ENCODE measurements at regions not wholly inside any gene's neighbourhood (a gene's known extent, or its start where the extent isn't known, plus 50 kb on each side); places are given as distances from the start of the nearest gene placed in this dataset.

DNA sequence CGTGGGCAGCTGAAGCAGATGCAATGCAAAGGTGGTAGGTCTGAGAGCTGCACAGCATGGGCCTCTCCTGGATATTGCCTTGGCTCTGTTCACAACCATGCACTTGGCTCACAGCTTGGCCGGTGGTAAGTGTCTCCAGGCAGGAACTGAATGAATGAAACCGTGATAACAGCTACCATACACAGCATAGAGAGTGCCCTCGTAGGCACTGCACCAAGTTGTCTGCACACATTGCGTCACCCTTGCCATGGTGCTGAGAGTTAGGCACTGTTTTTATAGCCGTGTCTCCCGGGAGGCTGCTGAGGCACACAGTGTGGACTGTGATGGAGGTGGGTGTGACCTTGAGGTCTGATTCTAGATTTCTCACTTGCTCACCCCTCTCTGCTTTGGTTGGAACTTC, 157.6 kb upstream of the VASH1 start:
- no peak for DNase-seq (ENCODE audit: low spot score)

DNA sequence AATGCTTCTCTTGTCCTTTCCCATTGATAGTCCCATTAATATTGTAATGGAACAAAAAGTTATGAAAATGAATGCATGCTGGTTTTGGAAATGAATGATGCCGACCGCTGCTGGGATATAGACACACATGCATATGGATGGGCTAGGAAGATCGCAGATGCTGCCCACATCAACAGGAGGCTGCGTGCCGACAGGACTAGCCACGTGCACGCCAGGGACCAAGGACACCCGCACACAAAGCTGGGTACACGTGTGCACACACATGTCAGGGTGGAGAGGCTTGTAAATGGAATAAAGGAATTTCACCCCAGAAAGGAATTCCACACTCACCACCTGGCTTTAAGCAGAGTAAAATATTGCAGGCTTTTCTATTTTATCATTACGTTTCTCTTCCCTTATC, 153.8 kb upstream of the VASH1 start:
- DNase-seq (ENCODE audit: low spot score): no peak

DNA sequence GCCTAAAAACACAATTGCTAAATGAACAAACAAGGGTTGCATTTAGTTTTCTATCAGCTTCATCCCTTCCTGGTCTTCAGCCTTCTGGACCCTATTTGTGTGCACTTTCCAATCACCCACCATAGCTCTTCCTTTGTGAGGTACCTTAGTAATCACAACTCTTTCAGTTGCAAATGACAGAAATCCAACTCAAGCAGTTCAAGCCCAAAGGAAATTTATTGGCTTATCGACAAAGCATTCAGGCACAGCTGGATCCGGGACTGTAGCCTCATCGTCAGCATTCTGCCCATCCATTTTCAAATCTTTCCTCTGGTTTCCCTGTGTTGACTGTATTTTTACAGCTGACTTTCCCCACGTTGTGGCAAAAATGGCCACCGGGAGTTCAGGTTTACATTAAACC, 148.6 kb upstream of the VASH1 start:
- no peak for DNase-seq (ENCODE audit: low spot score)

DNA sequence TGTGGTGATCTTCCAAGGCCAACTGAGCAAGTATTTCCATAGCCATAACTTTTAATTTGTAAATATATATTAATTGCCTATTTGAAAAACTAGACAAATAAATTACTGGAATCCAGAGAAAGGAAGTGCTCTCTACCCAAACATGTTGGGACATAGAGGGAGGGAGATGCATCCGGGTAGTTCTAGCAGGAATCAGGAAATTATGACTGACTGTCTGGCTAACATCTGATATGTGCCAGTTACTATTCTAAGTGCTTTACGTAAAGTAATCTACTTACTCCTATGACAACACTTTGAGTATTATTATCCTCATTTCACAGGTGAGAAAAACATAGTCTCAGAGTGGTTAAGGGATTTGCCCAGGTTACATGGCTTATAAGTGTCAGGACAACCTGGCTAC, 147.7 kb upstream of the VASH1 start:
- no peak for DNase-seq (ENCODE audit: low spot score)

DNA sequence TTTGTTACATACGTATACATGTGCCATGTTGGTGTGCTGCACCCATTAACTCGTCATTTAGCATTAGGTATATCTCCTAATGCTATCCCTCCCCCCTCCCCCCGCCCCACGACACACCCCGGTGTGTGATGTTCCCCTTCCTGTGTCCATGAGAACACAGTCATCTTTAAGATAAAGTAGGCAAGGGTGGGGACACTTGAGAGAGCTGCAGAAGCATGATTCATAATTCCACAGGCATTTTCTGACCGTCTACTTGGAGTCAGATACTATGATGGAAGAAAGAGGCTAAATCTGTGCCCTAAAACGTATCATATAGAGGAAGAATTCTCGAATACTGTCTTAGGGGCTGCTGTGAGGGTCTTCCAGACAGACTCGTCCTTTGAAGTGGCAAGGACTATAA, 145.9 kb upstream of the VASH1 start:
- no peak for DNase-seq (ENCODE audit: low spot score)

DNA sequence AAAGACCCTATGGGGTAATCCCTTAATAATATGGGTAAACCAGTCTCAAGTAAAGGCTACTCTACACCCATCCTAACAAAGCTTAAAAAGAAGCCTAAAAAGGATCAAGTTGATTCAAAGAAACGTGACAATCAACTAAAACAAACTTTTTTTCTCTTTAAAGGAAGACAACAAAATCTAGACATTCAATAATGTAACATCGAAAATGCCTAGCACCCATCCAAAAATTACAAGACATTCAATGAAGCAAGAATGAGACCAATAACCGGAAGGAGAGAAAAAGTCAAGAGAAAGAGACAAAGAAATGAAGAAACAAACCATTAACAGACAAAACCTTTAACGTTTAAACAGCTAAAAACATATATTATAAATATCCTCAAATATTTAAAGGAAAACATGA, 143.8 kb upstream of the VASH1 start:
- no peak for DNase-seq (ENCODE audit: low spot score)

DNA sequence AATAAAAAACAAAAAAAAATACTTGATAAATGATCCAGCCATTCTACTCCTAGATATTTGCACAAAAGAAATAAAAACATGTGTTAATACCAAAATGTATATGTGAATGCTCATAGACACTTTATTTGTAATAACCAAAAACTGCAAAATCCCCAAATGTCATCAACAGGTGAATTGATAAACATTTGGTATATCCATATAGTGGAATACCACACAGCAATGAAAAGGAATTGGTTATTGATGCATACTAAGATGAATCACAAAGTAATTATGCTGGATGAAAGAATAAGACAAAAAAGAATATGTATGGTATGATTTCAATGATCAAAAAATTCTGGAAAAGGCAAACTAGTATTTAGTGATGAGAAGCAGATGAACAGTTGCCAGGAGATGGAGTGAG, 124.7 kb upstream of the VASH1 start:
- DNase-seq (ENCODE audit: low spot score): no peak

DNA sequence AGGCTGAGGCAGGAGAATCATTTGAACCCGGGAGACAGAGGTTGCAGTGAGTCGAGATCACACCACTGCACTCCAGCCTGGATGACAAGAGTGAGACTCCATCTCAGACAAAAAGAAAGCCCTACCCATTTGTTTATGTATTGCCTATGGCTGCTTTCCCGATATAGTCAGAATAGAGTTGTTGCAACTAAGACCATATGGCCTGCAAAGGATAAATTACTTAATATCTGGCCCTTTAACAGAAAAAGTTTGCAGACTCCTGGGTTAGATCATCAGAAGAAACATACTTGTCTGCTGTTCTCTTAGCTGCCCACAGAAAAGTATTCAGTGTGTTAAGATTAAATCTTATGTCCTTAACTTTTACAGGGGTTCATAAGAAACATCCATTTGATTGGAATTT, 122.4 kb upstream of the VASH1 start:
- DNase-seq (ENCODE audit: low spot score): no peak

DNA sequence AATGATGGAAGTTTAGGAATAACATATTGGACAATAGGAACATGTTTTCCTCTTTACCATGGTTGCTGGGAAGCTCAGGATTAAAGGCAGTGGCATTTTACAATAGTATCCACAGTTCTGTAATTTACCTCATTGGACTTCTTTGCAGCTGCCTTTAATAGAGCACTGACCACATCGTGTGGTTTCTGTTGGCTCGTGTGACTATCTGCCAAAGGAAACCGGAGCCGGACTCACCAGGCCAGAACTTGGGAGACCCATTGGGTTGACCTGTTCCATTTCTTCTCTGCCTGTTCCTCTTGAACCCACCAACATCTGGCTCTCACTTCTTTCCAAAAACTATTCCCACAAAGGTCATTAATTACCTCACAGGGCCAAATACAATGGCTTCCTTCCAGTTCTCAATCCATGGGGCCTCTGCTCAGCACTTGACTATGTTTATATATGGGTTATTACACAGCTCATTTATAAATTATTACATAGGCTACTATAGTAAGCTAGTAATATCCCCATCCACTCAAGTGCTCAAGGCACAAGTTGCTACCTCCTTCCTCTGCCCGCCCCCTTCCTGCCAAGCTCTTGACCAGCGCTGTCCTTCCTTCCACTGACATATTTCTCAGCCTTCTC, 121.5 kb upstream of the VASH1 start:
- DNase-seq (ENCODE audit: low spot score): no peak

DNA sequence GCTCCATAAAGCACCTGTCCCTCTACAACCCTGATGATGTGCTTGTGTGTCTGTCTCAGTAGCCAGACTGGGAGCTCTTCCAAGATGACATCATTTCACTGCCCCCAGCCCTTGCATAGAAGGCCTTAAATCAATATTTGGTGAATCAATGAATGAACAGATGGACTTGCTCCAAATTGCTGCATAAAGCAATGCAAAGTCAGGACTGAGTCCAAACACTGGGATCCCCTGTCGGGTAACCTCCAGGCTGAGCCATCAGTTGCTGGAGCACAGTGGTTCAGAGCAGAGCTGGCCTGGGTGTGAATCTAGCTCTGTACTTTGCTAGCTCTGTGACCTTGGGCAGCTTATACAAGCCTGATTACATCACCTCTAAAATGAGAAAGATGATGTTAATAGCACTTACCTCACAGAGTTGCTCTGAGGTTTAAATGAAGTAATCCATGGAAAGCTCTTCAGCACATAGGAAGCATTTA, 120.3 kb upstream of the VASH1 start:
- no peak for DNase-seq (ENCODE audit: low spot score)

DNA sequence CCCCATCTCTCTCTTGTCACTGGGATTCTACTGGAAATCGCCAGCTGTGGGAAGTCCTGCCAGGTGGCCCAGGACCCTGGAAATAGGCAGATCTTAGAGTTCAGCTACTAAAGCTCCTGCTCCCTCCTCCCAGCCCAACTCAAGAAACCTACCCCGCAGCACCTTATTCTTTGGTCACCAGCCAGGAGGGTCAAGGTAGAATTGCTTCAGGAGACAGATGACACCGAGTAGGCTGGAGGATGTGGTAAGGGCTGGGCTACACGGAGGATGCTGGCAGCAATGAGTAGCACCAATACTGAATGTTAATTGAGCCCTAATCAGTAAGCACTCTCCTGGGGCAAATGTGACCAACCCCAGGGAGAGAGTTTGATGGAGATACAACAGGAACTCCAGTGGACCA, 119.7 kb upstream of the VASH1 start:
- no peak for DNase-seq (ENCODE audit: low spot score)

DNA sequence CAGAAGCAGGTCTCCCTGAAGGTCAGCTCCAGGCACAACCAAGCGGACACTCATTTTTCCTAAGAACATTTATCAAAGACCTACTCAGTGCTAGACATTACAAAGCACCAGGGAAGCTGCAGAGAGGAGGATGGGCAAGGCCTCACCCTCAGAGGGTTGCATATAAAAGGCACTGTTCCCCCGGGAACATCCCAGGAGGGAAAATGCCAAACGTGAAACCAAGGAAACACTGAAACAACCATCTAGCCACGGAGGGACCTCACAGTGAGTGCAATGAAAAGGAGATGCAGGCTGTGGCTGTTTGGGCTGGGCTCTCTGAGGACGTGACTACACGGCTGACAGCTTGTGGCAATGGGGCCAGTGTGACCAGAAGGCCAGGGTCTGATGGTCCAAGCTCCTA, 117.4 kb upstream of the VASH1 start:
- no peak for DNase-seq (ENCODE audit: low spot score)

DNA sequence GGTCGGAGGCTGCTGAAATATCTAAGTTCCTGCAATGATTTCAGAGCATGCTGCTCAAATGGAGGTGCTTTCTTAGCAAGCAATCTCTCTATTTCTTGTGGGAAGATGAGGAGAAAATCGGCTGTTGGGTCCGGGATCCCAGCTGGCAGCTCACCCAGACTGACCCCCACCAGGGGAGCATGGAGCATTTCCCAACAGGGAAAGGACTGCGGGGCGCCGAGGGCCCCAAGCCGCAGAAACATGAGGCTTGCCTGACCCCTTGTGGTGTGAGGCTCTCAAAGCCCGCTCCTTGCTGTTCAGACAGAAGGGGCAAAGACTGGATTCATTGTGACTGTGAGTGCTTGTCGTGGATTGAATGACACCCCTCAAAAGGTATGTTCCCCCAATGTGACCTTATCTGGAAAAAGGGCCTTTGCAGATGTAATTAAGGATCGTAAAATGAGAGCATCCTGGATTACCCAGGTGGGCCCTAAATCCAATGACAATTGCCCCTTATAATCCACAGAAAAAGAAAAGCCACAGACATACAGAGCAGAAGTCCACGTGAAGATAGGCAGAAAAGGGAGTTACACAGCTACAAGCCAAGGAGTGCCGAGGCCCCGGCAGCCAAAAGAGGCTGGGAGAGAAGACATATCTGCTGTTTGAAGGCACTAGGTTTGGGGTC, 116.3 kb upstream of the VASH1 start:
- DNase-seq (ENCODE audit: low spot score): peak; percentile 49

DNA sequence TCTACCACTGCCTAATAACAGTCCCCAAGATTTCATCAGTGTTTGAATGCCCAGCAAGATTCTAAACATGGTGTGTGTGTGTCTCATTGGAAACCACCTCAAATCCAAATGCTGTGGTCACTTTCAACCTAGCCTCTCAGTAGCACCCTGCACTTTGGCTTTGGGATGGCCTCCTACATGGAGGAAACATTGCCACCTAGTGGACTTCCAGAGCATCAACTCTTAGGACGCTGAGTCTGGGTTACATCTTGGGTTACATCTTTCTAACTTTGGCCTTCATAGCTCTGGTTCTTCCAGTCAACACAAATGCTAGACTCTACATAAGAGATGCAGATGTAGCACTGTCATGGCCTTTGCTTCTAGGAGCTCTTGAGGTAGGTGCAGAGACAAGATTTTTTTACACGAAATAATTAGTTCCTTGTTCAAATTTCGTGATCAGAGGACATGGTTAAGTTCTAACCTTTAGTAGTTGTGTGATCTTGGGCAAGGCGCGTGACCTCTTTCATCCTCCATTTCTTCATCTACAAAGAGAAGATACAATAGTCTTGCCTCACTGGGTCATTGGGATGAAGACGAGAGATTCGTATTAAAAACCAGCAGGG, 113.5 kb upstream of the VASH1 start:
- peak; percentile 59 for DNase-seq (ENCODE audit: low spot score)

DNA sequence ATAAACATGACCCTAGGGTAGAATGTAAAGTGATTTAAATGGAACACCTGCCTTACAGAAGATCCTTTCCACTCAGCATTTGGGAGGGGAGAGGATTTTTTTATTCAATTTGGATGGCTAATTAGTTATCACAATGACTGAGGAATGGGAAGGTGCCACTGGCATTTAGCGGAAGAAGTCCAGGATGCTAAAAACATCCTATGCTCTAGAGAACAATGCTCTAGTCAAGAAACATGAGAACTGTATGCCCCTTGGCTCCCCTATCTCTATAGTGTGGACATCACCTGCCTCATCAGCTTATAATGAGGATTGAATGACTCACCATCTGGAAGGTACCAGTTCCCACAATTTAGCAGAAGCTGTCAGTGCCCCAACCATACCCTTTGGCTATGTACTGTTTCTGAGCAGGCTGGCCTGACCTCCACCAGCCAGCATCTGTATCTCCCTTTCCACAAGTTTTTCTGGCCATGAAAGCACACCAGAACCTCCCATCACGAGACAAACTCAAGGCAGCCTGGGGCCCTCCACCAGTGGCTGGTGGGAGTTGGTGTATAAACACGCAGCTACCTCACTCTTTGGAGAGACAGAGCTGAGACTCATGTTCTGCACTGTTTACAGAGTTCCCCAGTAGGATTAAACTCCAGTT, 109.7 kb upstream of the VASH1 start:
- no peak for DNase-seq (ENCODE audit: low spot score)

DNA sequence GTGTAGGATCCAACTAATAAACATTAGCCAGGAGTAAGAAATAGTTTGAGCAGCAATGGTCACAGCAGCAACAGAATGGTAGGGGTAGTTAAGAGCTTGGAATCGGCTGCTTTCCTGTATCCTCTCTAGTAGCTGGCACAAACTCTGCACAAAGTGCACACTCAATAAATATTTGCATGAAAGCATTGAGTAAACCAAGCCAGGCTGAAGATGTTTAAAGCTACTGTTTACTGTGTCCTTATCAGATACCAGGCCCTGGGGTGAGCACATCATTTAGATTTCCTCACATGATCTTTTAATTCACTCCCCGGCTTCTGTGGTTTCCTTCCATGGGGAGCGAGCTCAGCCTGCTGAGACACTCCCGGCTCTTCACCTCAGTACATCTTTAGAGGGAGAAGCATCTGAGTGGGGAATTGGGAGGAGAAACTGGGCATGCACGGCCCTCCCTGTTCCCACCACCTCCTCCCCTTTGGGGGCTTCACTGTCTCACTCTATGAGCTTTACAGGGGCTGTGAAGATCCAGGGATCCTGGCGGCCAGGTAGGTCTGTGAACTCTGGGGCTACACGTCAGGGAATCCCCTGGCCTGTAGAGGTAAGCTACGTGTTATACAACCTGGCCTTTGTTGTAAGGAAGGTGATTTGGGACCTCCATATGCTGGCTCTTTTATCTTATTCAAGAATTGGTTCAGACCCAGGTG, 107.2 kb upstream of the VASH1 start:
- no peak for DNase-seq (ENCODE audit: low spot score)

DNA sequence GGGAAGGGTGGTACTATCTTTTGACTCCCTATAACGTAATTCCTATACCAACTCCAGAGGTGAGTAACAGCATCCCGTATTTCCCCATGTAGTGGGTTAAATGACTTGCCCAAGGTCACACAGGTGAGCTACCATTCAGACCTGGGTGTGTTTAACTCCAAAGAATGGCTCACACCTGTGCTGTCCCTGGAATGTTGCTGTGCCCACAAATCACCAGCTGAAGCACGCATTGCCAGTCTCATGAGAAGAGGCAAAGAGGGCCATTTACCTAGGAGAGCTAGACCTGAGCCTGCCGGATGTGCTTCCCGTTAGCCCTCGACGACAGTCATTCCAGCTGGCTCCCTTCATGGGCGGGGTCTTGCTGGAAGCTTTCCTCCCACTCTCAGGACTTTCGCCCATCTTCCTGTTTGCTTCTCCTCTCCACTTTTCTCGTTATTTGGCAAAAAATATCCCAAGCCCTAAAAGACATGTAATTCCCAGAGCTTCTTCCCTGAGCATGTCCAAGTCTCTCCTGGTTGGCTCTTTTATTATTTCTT, 106.6 kb upstream of the VASH1 start:
- no peak for DNase-seq (ENCODE audit: low spot score)

DNA sequence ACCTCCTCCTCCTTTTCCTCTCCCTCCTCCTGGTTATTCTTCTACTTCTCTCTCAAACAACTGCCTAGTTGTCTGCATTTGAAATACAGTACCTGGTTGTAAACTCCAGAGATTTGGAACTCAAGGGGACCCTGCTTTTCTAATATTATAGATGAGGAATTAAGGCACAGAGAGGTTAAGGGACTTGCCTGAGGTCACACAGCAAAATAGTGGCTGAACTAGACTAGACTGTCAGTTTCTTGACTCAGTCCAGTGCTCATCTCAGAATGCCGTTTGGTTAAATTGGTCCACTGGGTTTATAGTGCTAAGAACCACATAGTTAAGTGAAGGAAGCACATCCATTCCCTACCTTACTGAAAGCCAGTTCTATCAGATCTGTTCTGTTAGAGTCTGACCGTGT, 105.9 kb upstream of the VASH1 start:
- no peak for DNase-seq (ENCODE audit: low spot score)

DNA sequence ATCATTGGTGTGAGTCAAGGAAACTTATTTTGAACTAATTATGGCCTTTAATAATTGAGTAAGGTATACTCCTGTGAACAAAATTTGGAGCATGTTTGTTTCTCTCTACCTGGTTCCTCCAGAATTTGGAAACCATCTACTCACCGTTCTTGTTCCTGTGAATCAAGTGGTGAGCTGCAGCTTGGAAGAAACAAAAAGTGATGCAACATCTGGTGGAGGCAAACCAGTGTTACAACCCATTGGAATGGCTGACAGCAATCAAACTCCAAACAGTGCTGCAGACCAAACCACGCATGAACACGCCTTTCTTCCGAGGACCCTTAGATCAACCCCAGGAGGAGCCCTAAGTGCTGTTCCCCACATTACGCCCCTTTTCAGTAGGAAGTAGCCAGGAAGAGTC, 104.7 kb upstream of the VASH1 start:
- no peak for DNase-seq (ENCODE audit: low spot score)

DNA sequence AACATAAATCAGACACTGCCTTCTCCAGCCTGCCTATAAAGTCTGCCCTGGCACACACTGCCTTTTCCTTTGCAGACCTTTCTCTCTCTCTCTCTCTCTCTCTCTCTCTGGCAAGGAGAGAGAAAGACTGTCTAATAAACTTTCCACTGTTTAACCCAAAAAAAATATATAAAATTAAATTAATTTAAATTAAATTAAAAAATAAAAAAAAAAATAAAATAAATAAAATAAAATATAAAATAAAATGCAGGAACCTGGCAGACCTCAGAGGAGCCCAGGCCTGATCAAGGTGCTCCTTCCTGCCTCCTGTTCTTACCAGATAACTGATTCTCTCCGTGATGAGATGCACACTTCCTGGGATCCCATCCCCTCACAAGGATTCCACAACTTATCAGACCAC, 103.9 kb upstream of the VASH1 start:
- DNase-seq (ENCODE audit: low spot score): no peak

DNA sequence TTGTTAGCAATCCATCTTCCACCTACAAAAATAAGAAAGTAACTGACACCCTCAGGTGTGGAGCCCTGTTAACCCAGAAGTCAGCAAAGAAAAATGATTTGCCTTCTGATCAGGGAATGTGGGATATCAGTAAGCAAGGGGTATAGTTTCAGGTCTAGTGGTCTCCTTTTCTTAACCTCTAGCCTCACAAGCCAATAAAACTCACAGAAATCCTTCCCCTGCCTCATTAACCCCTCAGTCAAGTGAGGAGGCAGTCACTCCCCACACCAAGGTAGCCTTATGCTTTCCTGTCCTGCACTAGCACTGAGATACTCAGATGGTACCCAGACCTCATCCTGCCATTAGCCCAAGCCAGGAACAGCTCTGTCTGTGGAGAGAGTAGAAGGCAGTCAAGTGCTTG, 103.4 kb upstream of the VASH1 start:
- DNase-seq (ENCODE audit: low spot score): no peak

DNA sequence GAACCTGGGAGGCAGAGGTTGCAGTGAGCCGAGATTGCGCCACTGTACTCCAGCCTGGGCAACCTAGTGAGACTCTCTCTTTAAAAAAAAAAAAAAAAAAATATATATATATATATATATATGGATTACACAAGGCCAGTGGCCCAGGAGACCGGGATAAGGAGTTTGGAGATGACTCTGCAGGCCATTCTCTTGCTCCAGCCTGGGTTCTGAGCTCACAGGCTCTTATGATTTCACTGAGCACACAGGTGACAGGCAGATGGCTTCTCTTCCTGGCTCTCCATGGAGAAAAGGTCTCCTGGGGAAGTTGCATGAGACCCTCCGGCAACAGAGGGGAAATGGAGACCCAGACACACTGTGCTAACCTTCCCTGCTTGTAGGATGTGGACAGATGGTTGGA, 98.7 kb upstream of the VASH1 start:
- no peak for DNase-seq (ENCODE audit: low spot score)
